DND-41 (cell line): ENCODE measurements at regions not wholly inside any gene's neighbourhood (a gene's known extent, or its start where the extent isn't known, plus 50 kb on each side); places are given as distances from the start of the nearest gene placed in this dataset.

Source experiments
- CTCF ChIP-seq: IDR thresholded peaks from 2 replicates; pipeline ENCODE4 v1.5.1; 2012; ENCODE audit warnings: borderline replicate concordance, low read length, moderate library complexity, mild to moderate bottlenecking; ENCODE audit not compliant: poor library complexity, severe bottlenecking; ENCODE audit errors: extremely low read depth
- EZH2 ChIP-seq: IDR thresholded peaks from 3 replicates; pipeline ENCODE4 v1.6.1; 2012; ENCODE audit warnings: borderline replicate concordance, low read depth, mild to moderate bottlenecking, moderate library complexity, low read length, inconsistent platforms; ENCODE audit not compliant: severe bottlenecking

DNA sequence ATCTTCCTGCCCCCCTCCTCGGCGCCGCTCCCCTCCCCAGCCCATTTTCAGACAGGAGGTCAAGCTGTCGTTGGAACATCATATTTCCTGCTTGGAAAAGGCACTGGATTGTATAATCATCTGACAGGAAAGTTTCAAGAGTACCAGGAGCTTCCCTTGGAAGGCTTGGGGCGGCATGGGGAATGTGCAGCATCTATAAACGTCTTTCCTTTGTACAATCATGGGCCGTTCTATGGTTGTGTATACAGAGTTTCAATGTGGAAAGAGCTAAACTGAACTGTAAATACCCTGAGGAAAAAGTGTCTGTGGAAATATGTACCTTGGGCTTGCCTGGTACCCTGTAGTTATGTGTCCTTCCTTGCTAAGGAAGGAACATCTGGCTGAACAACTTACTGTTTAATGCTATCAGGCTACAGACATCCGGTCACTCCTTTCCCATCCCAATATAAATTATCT lies 368.1 kb upstream of the ADGRL2 start:
- no peak for TF ChIP-seq EZH2
- no peak for TF ChIP-seq CTCF
